Transverse colon (tissue), 4 donors: ENCODE measurements at regions not wholly inside any gene's neighbourhood (a gene's known extent, or its start where the extent isn't known, plus 50 kb on each side); places are given as distances from the start of the nearest gene placed in this dataset.

Source experiments
- CTCF ChIP-seq, 5 experiments: fragments of 200-600 bp in 3 of 5; fragments of 450-650 bp in 2 of 5; sonication (generic) in 3 of 5; IDR thresholded peaks; 1 replicate in 2 of 5; 2 replicates in 3 of 5; pipeline ENCODE4 v1.5.1; 2016 to 2017; ENCODE audit warnings: antibody characterized with exemption in 5 of 5, inconsistent platforms in 3 of 5, mild to moderate bottlenecking in 2 of 5, moderate library complexity in 1 of 5
- EP300 ChIP-seq: sonication (generic); formaldehyde crosslinking; IDR thresholded peaks from one replicate; pipeline ENCODE4 v1.6.1; 2017; ENCODE audit warnings: antibody characterized with exemption, low read depth
- POLR2A ChIP-seq: fragments of 450-650 bp; IDR thresholded peaks from one replicate; pipeline ENCODE4 v1.6.1; 2016; ENCODE audit warnings: antibody characterized with exemption, mild to moderate bottlenecking, moderate library complexity
- POLR2AphosphoS5 ChIP-seq, 3 donors: sonication (generic); formaldehyde crosslinking; IDR thresholded peaks; one replicate each; pipeline ENCODE4 v1.6.1; 2016; ENCODE audit warnings: antibody characterized with exemption in 3 of 3

GRCh38 chr4:106681381-106681921, 312.9 kb upstream of the GIMD1 start:
- TF ChIP-seq EP300 (no peak), POLR2AphosphoS5 (IDR thresholded peaks at IDR 0.05) (no peak), CTCF (IDR thresholded peaks at IDR 0.05) (no peak), POLR2A (no peak)
